KG1 (cell line): ENCODE measurements at regions not wholly inside any gene's neighbourhood (a gene's known extent, or its start where the extent isn't known, plus 50 kb on each side); places are given as distances from the start of the nearest gene placed in this dataset.
"Not testable (repeated sequence)": the region's sequence is repeated elsewhere in the genome, so short reads cannot be mapped to it uniquely, and the experiment has no call there.

ENCODE experiments used
- DNase-seq: peaks from one replicate; lab custom pipeline; 2025; lab: John Stamatoyannopoulos, UW

GRCh38 chr7:52777051-52777822, 258.2 kb upstream of the POM121L12 start:
- DNase-seq, result no peak

- no peak for DNase-seq
Observed at GRCh38 chr7:52775876-52776275, 259.6 kb upstream of the POM121L12 start.

GRCh38 chr7:52771177-52771576, 264.3 kb upstream of the POM121L12 start:
- DNase-seq, result no peak

- DNase-seq, result no peak
Observed at GRCh38 chr7:52764492-52765169, 270.8 kb upstream of the POM121L12 start.

- DNase-seq, result no peak
Observed at GRCh38 chr7:52758356-52758755, 277.1 kb upstream of the POM121L12 start.

GRCh38 chr7:52753855-52754254, 281.6 kb upstream of the POM121L12 start:
- DNase-seq, result no peak

- DNase-seq, result no peak
Observed at GRCh38 chr7:52752891-52753290, 282.5 kb upstream of the POM121L12 start.

- no peak for DNase-seq
Observed at GRCh38 chr7:52749880-52750279, 285.6 kb upstream of the POM121L12 start.

GRCh38 chr7:52747817-52748216, 287.6 kb upstream of the POM121L12 start:
- DNase-seq, result no peak

- DNase-seq, result no peak
Observed at GRCh38 chr7:52741670-52742290, 293.7 kb upstream of the POM121L12 start.

- DNase-seq, result no peak
Observed at GRCh38 chr7:52735656-52736055, 299.8 kb upstream of the POM121L12 start.

- not testable (repeated sequence) for DNase-seq
Observed at GRCh38 chr7:52728683-52729082, 306.8 kb upstream of the POM121L12 start.

- no peak for DNase-seq
Observed at GRCh38 chr7:52727632-52728031, 307.8 kb upstream of the POM121L12 start.

- DNase-seq, result no peak
Observed at GRCh38 chr7:52726986-52727385, 308.4 kb upstream of the POM121L12 start.

GRCh38 chr7:52726493-52726892, 308.9 kb upstream of the POM121L12 start:
- DNase-seq, result no peak

GRCh38 chr7:52723606-52724005, 311.8 kb upstream of the POM121L12 start:
- no peak for DNase-seq

GRCh38 chr7:52720856-52721255, 314.6 kb upstream of the POM121L12 start:
- DNase-seq, result no peak

GRCh38 chr7:52719677-52720076, 315.8 kb upstream of the POM121L12 start:
- no peak for DNase-seq

GRCh38 chr7:52715701-52716100, 319.7 kb upstream of the POM121L12 start:
- DNase-seq, result no peak

GRCh38 chr7:52712938-52713337, 322.5 kb upstream of the POM121L12 start:
- no peak for DNase-seq

- DNase-seq, result no peak
Observed at GRCh38 chr7:52711951-52712350, 323.5 kb upstream of the POM121L12 start.

GRCh38 chr7:52708846-52709245, 326.6 kb upstream of the POM121L12 start:
- DNase-seq, result no peak

- DNase-seq, result no peak
Observed at GRCh38 chr7:52705768-52706167, 329.7 kb upstream of the POM121L12 start.
